Brain microvascular endothelial cell (primary cell): ENCODE measurements at regions not wholly inside any gene's neighbourhood (a gene's known extent, or its start where the extent isn't known, plus 50 kb on each side); places are given as distances from the start of the nearest gene placed in this dataset.

Source experiments
- DNase-seq: peaks from one replicate; pipeline ENCODE4 v3.0.0-alpha.2; 2020
- H3K27ac ChIP-seq: fragments of 250-450 bp; sonication (Bioruptor Pico); 2 replicates; pipeline ENCODE4 v1.5.1; 2020; ENCODE audit warnings: mild to moderate bottlenecking, moderate library complexity
- H3K27me3 ChIP-seq: fragments of 250-450 bp; sonication (Bioruptor Pico); replicated peaks from 2 replicates; pipeline ENCODE4 v1.5.1; 2020; ENCODE audit warnings: mild to moderate bottlenecking
- H3K36me3 ChIP-seq: fragments of 250-450 bp; sonication (Bioruptor Pico); replicated peaks from 2 replicates; pipeline ENCODE4 v1.5.1; 2020; ENCODE audit warnings: mild to moderate bottlenecking
- H3K4me3 ChIP-seq: 2 replicates; pipeline ENCODE4 v1.5.1; 2011; ENCODE audit warnings: low read depth, mild to moderate bottlenecking, control low read depth, low read length, moderate library complexity
- CTCF ChIP-seq: IDR thresholded peaks from 2 replicates; pipeline ENCODE4 v1.5.1; 2011; ENCODE audit warnings: low read depth, mild to moderate bottlenecking, moderate library complexity, low read length, control low read depth, inconsistent platforms; ENCODE audit errors: missing control alignments
- in situ Hi-C: cut with HindIII; loops from 2 replicates; pipeline ENCODE4 v1.10.0; 2017; ENCODE audit warnings: low sequenced_read_pairs, low pct_ligation_motif_present

DNA sequence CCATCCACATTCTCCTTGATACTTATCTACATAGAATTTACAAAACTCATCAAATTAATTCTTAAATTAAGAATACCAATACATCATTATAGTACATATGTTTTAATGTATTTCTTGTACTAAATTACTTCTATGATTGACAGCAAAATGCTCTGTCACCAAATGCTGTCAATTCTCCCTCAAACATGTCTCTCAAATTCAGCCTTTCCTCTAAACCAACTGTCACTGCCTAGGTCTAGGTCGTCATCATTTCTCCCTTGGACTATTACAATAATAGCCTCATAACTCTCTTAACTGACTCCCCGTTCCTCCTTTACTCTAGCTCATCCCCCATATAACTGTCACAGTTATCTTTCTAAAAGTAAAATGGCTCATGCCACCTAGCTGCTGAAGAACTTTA is 279.7 kb upstream of the FSTL5 start:
- no peak for DNase-seq
- Histone ChIP-seq H3K27me3 (no peaks in the 10 kb centered on the region), H3K4me3 (no peak overlapping the region), H3K36me3 (no peaks in the 10 kb centered on the region), H3K27ac (no peak overlapping the region)
- TF ChIP-seq CTCF: no peak
- in situ Hi-C loops: no loop called here

DNA sequence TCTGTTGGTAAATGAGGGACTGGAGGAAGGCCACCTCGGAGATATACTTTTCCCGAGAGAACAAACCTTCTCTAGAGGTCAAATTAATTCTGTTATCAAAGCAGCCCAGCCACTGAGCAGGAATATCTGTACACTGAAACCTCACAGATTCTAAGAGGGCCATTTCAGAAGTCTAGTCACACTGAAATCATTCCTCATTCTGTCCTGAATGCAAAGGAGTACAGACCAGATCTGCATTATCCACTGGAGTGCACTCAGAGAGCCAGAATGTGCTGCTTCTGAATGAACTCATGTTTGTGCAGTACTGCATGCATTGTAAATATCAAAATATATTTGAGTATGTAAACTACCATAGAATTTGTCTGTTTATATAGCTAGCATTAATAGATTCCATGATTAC is 278.3 kb upstream of the FSTL5 start:
- Histone ChIP-seq H3K27me3 (no peaks in the 10 kb centered on the region), H3K4me3 (no peak overlapping the region), H3K27ac (no peak overlapping the region), H3K36me3 (no peaks in the 10 kb centered on the region)
- in situ Hi-C loops: no loop called here
- no peak for TF ChIP-seq CTCF
- no peak for DNase-seq

- no peak for TF ChIP-seq CTCF
These were observed 258.5 kb upstream of the FSTL5 start for GRCh38 chr4:162422312-162422711.

DNA sequence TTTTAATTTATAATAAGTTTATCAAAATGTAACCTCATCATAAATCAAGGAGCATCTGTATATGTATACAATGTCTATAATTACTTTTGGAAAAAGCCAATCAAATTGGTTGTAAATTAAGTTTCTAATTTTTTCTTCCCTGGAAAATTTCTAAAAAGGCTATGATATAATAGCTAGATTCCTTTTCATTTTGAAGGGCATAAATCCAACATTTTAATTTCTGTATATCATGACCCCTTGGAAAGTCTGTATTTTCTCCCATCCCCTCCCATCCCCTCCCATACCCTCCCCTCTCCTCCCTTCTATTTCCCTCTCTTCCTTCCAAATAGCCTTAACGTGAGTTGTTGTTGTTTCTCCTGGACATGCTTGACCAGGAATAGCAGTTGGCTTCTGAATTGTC is 247.1 kb upstream of the FSTL5 start:
- H3K36me3 ChIP-seq: no peaks in the 10 kb centered on the region
- no peak overlapping the region for H3K4me3 ChIP-seq
- TF ChIP-seq CTCF: no peak
- no peaks in the 10 kb centered on the region for H3K27me3 ChIP-seq
- DNase-seq: no peak
- no peak overlapping the region for H3K27ac ChIP-seq
- in situ Hi-C loops: no loop called here

More at GRCh38 chr4:162422312-162422711, 258.5 kb upstream of the FSTL5 start:
- Histone ChIP-seq H3K27ac (no peak overlapping the region), H3K36me3 (no peaks in the 10 kb centered on the region), H3K4me3 (no peak overlapping the region), H3K27me3 (no peaks in the 10 kb centered on the region)
- in situ Hi-C loops: no loop called here
- no peak for DNase-seq

GRCh38 chr4:162409048-162409447 is 245.2 kb upstream of the FSTL5 start:
- no peak for TF ChIP-seq CTCF
- DNase-seq: no peak
- Histone ChIP-seq H3K27me3 (no peaks in the 10 kb centered on the region), H3K4me3 (no peak overlapping the region), H3K27ac (no peak overlapping the region), H3K36me3 (no peaks in the 10 kb centered on the region)
- in situ Hi-C loops: no loop called here

- Histone ChIP-seq H3K4me3 (no peak overlapping the region), H3K27me3 (no peaks in the 10 kb centered on the region), H3K27ac (no peak overlapping the region), H3K36me3 (no peaks in the 10 kb centered on the region)
- TF ChIP-seq CTCF: no peak
- in situ Hi-C loops: no loop called here
- no peak for DNase-seq
These were observed 244.5 kb upstream of the FSTL5 start for GRCh38 chr4:162408309-162408708.
